Neural progenitor cell (in vitro differentiated cells): ENCODE measurements at regions not wholly inside any gene's neighbourhood (a gene's known extent, or its start where the extent isn't known, plus 50 kb on each side); places are given as distances from the start of the nearest gene placed in this dataset.

ENCODE experiments used
- DNase-seq: peaks from one replicate; pipeline ENCODE4 v3.0.0-alpha.2; 2016; ENCODE audit warnings: low spot score
- H2AFZ ChIP-seq: fragments of 200-600 bp; sonication (generic); replicated peaks from 2 replicates; pipeline ENCODE4 v1.6.1; 2016; ENCODE audit warnings: antibody characterized with exemption
- H3F3A ChIP-seq: fragments of 200-600 bp; sonication (generic); 2 replicates; pipeline ENCODE4 v1.6.1; 2016; ENCODE audit warnings: antibody characterized with exemption, low read depth
- H3K27ac ChIP-seq: fragments of 200-600 bp; sonication (generic); 2 replicates; pipeline ENCODE4 v1.5.1; 2016; ENCODE audit warnings: mild to moderate bottlenecking
- H3K27me3 ChIP-seq: fragments of 200-600 bp; sonication (generic); 2 replicates; pipeline ENCODE4 v1.6.1; 2016; ENCODE audit warnings: mild to moderate bottlenecking, moderate library complexity
- H3K36me3 ChIP-seq: fragments of 200-600 bp; sonication (generic); 2 replicates; pipeline ENCODE4 v1.5.1; 2016
- H3K4me1 ChIP-seq: fragments of 200-600 bp; sonication (generic); 2 replicates; pipeline ENCODE4 v1.6.1; 2016; ENCODE audit warnings: mixed run types
- H3K4me2 ChIP-seq: fragments of 200-600 bp; sonication (generic); 2 replicates; pipeline ENCODE4 v1.6.1; 2016
- H3K4me3 ChIP-seq: fragments of 200-600 bp; sonication (generic); 2 replicates; pipeline ENCODE4 v1.5.1; 2016
- H3K79me2 ChIP-seq: fragments of 200-600 bp; sonication (generic); 2 replicates; pipeline ENCODE4 v1.6.1; 2016; ENCODE audit warnings: low read depth
- H3K9ac ChIP-seq: fragments of 200-600 bp; sonication (generic); 2 replicates; pipeline ENCODE4 v1.6.1; 2016
- H3K9me3 ChIP-seq: fragments of 200-600 bp; sonication (generic); 2 replicates; pipeline ENCODE4 v1.5.1; 2016; ENCODE audit warnings: low read depth
- H4K20me1 ChIP-seq: fragments of 200-600 bp; sonication (generic); 2 replicates; pipeline ENCODE4 v1.6.1; 2016; ENCODE audit warnings: low read depth
- H3K27ac Mint-ChIP-seq: 3 replicates; pipeline ENCODE4 v1.8.0; 2021; ENCODE audit warnings: mixed read lengths
- H3K27me3 Mint-ChIP-seq: 2 replicates; pipeline ENCODE4 v1.8.0; 2022; ENCODE audit warnings: low read depth, mild to moderate bottlenecking, inconsistent platforms, moderate library complexity, mixed read lengths; ENCODE audit not compliant: insufficient read depth
- H3K36me3 Mint-ChIP-seq: 3 replicates; pipeline ENCODE4 v1.8.0; 2021; ENCODE audit warnings: mixed read lengths
- H3K4me1 Mint-ChIP-seq: 3 replicates; pipeline ENCODE4 v1.8.0; 2021; ENCODE audit warnings: mixed read lengths
- H3K4me3 Mint-ChIP-seq: 3 replicates; pipeline ENCODE4 v1.8.0; 2021; ENCODE audit warnings: mild to moderate bottlenecking, moderate library complexity, mixed read lengths
- H3K9me3 Mint-ChIP-seq: 3 replicates; pipeline ENCODE4 v1.8.0; 2020; ENCODE audit warnings: mixed read lengths
- EZH2 ChIP-seq: fragments of 200-600 bp; sonication (generic); IDR thresholded peaks from 2 replicates; pipeline ENCODE4 v1.6.1; 2017; ENCODE audit warnings: antibody characterized with exemption, mild to moderate bottlenecking, moderate library complexity
- EZH2phosphoT487 ChIP-seq: fragments of 200-600 bp; sonication (generic); IDR thresholded peaks from 2 replicates; pipeline ENCODE4 v1.6.1; 2017; ENCODE audit warnings: antibody characterized with exemption
- TF ChIP-seq, protein P1 (sequence below): fragments of 200-600 bp; sonication (generic); IDR thresholded peaks from 2 replicates; pipeline ENCODE4 v1.5.1; 2017; ENCODE audit warnings: antibody characterized with exemption, mild to moderate bottlenecking

DNA sequence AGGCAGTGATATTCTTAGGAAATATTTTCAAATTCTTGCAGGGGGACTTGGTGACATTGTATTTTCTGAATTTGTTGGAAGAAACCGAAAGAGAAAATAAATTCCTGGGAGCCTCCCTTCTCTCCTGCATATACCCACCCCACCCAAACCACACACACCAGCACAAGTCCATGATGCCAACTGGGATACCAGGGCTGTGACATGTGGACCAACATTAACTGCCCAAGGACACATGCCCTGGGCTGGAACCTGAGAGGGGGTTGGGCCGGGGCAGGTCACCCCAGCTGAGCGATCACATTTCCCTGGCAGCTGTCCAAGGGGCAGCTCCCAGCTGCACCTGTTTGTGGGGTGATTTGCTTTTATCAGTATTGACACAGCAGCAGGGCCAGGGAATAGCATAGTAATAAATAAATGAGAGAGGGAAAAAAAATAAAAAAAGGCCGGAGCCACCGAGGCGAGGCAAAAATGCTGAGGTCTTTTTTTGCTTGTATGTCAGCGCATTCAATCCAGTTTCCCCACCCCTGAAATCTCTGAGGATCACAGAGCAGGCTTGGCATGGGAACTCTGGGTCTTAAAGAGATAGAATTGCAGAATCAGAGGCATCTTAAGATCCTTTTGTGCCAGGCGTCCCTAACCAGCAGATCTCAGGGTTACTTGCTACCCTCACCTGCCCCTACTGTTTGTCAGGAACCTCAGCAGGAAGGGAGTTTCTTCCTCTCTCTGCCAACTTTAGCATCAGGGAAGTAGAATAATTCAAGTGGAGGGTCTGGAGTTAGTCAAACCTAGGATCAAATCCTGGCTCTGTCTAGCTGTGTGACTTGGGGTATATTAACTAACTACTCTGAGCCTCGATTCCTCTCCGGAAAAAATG is 66.5 kb upstream of the PIM1 start:
- Histone ChIP-seq H3K27ac (peak overlapping the region; percentile 32), H3K79me2 (no peaks in the 10 kb centered on the region), H3K4me3 (peak overlapping the region; percentile 48), H3K4me1 (peaks cover 39% of the 10 kb centered on the region), H3F3A (peaks cover 44% of the 10 kb centered on the region), H3K9me3 (no peaks in the 10 kb centered on the region), H3K4me2 (peak overlapping the region; percentile 74), H3K9ac (no peak overlapping the region), H3K27me3 (no peaks in the 10 kb centered on the region), H4K20me1 (peaks cover 3% of the 10 kb centered on the region), H3K36me3 (no peaks in the 10 kb centered on the region), H2AFZ (no peak overlapping the region)
- H3K36me3 Mint-ChIP-seq, result no peaks in the 10 kb centered on the region
- H3K27me3 Mint-ChIP-seq, result peaks cover 11% of the 10 kb centered on the region
- peak overlapping the region; percentile 97 for H3K27ac Mint-ChIP-seq
- TF ChIP-seq EZH2phosphoT487 (no peak), EZH2 (no peak)
- TF ChIP-seq, protein P1, sequence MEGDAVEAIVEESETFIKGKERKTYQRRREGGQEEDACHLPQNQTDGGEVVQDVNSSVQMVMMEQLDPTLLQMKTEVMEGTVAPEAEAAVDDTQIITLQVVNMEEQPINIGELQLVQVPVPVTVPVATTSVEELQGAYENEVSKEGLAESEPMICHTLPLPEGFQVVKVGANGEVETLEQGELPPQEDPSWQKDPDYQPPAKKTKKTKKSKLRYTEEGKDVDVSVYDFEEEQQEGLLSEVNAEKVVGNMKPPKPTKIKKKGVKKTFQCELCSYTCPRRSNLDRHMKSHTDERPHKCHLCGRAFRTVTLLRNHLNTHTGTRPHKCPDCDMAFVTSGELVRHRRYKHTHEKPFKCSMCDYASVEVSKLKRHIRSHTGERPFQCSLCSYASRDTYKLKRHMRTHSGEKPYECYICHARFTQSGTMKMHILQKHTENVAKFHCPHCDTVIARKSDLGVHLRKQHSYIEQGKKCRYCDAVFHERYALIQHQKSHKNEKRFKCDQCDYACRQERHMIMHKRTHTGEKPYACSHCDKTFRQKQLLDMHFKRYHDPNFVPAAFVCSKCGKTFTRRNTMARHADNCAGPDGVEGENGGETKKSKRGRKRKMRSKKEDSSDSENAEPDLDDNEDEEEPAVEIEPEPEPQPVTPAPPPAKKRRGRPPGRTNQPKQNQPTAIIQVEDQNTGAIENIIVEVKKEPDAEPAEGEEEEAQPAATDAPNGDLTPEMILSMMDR, result no peak
- peak overlapping the region; percentile 73 for H3K4me3 Mint-ChIP-seq
- peaks cover 55% of the 10 kb centered on the region for H3K4me1 Mint-ChIP-seq
- no peaks in the 10 kb centered on the region for H3K9me3 Mint-ChIP-seq
- DNase-seq, result peak; percentile 54

DNA sequence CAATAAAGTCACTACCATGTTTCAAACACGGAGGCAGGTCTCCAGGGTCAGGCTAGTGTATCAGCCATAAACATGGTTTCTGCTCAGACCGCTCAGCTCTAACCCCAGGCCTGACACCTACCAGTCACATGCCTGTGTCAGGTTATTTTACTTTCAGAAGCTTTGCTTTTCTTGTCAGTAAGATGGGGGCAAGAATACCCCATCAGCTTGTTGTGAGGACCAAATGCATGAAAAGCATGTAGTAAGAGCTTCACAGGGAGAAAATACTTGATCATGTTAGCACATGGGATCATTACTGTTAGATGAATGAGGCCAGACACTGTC is 65.2 kb upstream of the PIM1 start:
- peak overlapping the region; percentile 81 for H3K27ac Mint-ChIP-seq
- peaks cover 11% of the 10 kb centered on the region for H3K27me3 Mint-ChIP-seq
- H3K4me1 Mint-ChIP-seq, result peaks cover 55% of the 10 kb centered on the region
- Histone ChIP-seq H3K9me3 (no peaks in the 10 kb centered on the region), H3K27ac (no peak overlapping the region), H3F3A (peaks cover 44% of the 10 kb centered on the region), H3K36me3 (no peaks in the 10 kb centered on the region), H3K4me3 (no peak overlapping the region), H3K4me2 (no peak overlapping the region), H3K9ac (no peak overlapping the region), H2AFZ (no peak overlapping the region), H4K20me1 (peaks cover 3% of the 10 kb centered on the region), H3K79me2 (no peaks in the 10 kb centered on the region), H3K4me1 (peaks cover 39% of the 10 kb centered on the region), H3K27me3 (no peaks in the 10 kb centered on the region)
- TF ChIP-seq, protein P1, result no peak
- TF ChIP-seq EZH2phosphoT487, result no peak
- no peak for TF ChIP-seq EZH2
- DNase-seq, result no peak
- H3K4me3 Mint-ChIP-seq, result no peak overlapping the region
- H3K9me3 Mint-ChIP-seq, result no peaks in the 10 kb centered on the region
- no peaks in the 10 kb centered on the region for H3K36me3 Mint-ChIP-seq

DNA sequence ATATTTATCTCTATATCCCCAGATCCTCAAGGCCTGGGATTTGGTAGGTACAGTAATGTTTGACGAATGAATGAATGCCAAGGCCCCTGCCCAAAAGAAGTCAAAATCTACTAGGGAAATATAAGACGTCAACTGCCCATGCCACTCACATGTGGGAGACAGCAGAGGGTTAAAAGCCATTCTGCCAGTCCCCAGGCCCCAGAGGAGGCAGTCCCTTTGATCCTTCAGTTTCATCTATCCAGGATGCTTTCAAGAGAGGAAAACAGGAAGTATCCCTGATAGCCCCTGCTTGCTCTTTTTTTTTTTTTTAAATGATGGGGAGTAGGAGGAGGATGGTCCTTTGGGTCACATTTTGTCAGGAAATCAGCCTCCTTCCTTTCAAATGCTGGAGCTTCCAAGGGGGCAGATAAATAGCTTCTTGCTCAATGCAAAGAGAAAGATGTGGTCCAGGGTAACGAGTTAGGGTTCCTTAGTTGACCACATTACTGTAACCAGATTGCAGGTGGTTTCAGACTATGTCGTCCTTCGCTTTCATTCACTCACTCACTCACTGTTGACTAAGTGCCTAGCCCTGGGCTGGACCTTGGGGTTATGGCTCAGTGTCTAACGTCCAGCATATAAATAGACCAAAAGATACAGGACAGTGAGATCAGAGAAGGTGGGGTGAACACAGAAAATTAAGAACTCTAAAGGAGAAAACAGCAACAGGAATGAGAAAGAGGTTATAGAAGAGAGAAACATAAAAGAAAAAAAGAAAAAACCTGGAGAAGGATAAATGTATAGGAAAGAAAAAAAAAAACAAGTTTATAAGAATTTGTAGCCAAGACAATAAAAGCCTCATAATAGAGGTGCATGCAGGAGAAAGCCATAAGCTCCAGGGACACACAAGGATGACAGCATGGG is 64.6 kb upstream of the PIM1 start:
- Mint-ChIP-seq H3K4me3 (no peak overlapping the region), H3K27ac (peak overlapping the region; percentile 81), H3K36me3 (no peaks in the 10 kb centered on the region), H3K9me3 (no peaks in the 10 kb centered on the region), H3K4me1 (peaks cover 60% of the 10 kb centered on the region), H3K27me3 (peaks cover 11% of the 10 kb centered on the region)
- Histone ChIP-seq H3K9me3 (no peaks in the 10 kb centered on the region), H3K36me3 (no peaks in the 10 kb centered on the region), H3K27me3 (no peaks in the 10 kb centered on the region), H3K79me2 (no peaks in the 10 kb centered on the region), H3K4me2 (no peak overlapping the region), H4K20me1 (peaks cover 3% of the 10 kb centered on the region), H3F3A (peaks cover 44% of the 10 kb centered on the region), H2AFZ (no peak overlapping the region), H3K4me3 (no peak overlapping the region), H3K27ac (no peak overlapping the region), H3K4me1 (peaks cover 39% of the 10 kb centered on the region), H3K9ac (no peak overlapping the region)
- TF ChIP-seq, protein P1, result no peak
- TF ChIP-seq EZH2phosphoT487, result no peak
- TF ChIP-seq EZH2, result no peak
- DNase-seq, result no peak
